HG03280 (cell line): ENCODE measurements at regions not wholly inside any gene's neighbourhood (a gene's known extent, or its start where the extent isn't known, plus 50 kb on each side); places are given as distances from the start of the nearest gene placed in this dataset.
"Not testable (repeated sequence)": the region's sequence is repeated elsewhere in the genome, so short reads cannot be mapped to it uniquely, and the experiment has no call there.

ENCODE experiments used
- ATAC-seq: cut with Tn5 transposase; IDR thresholded peaks from one replicate; pipeline ENCODE4 v1.9.1; 2021; ENCODE audit warnings: mild to moderate bottlenecking, moderate library complexity; ENCODE audit not compliant: unreplicated experiment

DNA sequence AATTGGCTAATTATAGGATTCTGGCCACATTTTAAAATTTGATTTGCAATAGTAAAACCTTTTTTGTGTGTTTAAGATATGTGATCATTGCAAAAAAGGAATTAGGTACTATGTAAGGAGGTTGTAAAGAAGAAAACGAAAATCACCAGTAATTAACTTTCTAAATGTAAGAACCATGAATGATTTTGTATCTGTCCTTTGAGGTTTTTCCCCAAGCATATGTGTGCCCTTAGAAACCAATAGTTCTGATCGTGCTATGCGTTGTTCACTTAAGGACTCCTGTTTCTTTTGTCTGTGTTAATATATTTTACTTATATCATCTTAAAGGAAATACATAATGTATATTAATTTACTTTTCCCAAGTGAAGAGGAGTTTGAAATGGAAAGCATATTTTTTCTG is 410.2 kb downstream of the PSAT1 start:
- ATAC-seq, result peak; percentile 37

DNA sequence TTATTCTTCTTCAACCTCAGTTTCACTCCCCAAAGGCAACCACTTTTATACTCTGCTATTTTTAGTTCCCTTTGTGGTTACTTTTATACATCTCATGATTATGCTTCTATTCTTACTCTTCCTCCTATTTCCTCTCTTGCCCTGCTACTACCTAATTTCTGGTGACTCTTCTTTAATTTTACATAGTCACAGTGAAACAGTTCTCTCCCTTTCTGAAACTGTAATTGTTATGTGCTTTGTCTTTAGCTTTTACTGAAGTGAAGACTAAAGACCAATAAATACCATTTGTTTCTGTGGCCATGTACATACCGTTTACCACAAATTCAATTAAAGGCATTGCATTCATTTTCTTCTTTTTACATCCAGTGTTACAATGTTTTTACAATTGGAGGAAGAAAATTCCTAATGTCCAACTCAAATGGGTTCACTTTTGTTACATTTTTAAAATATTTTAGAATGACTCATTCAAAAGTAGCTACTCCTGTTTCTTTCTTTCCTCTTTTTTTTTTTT is 410.6 kb downstream of the PSAT1 start:
- peak; percentile 76 for ATAC-seq

DNA sequence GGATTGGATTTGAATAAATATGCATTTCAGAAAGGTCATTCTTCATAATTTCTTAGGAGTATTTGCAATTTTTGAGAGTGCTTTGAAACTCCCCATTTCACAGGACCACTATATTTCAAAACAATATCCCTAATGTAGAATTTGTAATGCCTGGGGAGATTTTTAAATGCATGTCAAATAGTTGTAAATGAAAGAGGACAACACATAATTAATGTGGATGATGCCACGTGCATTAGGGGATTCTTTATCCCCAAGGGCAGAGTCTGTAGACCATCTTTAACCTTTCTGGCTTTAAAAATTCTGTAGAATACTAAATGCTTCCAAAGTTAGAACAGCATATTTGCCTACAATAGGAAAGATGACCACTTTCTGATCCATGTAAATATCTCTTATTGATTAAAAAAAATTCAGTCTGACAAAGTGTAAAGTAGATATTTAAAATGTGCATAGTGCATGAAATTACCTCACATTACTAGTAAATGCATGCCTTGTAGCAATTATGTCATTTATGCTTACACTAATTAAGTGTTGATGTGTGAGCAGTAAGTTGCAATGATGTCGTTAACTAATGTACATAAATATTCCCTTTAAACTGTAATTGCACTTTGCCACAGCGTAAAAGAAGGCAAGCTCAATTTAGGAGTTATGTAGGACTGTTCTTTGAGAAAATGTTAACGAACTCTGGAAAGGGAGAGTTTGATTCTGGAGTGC is 416.1 kb downstream of the PSAT1 start:
- no peak for ATAC-seq

DNA sequence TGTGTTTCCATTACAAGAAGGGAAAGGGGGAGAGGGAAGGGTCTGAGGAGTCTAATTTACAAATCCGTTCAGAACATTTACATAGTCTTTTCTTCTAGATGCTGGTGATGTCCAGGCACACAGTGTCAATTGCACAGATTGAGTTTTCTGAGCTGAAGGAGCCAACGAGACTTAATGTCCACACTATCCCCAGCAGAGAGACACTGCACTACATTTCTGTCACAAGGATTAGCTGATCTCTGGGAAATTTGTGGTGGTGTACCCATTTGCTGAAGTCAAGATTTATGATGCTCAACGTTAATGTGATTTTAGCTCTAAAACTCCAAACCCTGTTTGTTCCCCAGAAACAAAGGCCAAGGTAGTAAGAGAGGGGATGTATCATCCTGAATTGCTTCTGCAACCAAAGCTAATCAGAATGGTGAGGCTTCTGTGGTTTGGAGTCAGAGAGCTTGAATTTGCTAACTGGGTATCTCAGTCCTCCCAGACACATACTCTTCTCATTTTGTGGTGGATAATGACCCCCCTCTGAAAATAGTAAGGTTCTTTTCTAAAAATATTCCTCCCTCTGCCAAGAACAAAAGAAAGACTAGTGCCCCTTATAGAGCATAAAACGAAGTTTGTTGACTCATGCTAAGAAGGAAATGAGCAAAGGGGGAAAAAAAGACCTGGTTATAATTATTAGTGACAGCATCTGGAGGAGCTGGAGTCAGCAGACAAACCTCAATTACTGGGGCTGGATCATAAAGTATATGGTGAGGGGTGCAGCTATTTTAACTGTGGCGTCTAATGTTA is 416.9 kb downstream of the PSAT1 start:
- ATAC-seq, result no peak

DNA sequence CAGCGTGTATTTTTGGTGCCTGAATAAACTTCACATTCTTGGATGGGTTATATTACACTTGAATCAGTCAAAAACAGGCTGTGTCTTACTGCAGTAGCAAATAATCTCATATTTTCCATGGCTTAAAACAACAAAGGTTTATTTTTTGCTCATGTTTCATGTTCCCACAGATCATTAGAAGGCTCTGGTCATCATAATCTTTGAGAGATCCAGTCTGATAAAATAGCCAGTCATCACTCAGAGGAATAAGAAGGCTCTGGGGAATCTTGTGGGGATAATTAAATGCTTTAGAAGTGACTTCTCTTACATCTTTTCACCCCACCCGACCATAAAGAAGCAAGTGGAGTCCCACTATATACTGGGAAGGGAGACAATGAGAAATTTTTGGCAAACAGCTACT is 417.7 kb downstream of the PSAT1 start:
- ATAC-seq, result no peak

DNA sequence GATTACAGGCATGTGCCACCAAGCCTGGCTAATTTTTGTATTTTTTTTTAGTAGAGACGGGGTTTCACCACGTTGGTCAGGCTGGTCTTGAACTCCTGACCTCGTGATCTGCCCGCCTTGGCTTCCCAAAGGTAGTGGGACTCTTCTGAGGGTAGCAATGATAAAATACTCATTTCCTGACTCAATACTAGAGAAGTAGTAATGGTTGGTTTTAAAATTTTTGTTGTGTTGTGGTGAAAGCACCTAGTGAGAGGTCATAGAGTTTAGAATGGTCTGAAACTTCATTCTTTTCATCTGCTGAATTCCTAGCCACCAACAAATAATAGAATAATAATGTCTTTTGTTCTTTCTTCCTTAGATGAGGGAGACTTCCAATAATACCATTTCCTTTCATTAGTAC is 422.1 kb downstream of the PSAT1 start:
- ATAC-seq, result not testable (repeated sequence)

DNA sequence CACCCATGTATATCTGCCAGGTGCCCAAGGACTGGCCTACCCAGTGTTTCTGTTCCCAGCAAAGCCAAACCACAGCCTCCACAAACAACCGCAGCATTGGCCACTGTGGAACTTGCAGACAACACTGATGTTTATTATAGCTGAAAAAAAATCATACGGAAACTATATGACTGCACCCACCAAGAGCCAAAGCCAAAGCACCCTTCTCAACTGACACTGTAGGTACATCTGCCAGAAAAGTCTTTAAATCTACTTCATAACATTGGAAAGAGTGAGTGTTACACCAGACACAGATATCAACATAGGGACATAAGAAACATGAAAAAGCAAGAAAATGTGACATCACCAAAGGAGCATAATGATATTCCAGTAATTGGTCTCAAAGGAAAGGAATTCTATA is 428.0 kb downstream of the PSAT1 start:
- ATAC-seq, result no peak

DNA sequence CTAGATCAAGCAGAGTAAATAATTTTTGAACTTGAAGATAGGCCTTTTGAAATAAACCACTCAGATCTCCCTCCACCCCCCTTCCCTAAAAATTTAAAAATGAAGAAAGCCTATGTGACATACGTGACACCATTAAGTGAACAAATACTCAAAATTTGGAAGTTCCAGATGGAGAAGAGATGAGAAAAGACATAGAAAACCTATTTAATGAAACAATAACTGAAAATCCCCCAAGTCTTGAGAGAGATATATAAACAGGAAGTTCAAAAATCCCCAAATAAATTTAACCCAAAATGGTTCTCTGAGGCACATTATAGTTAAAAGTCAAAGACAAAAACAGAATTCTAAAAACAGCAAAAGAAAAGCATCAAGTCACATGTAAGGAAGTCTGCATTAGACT is 428.6 kb downstream of the PSAT1 start:
- no peak for ATAC-seq

DNA sequence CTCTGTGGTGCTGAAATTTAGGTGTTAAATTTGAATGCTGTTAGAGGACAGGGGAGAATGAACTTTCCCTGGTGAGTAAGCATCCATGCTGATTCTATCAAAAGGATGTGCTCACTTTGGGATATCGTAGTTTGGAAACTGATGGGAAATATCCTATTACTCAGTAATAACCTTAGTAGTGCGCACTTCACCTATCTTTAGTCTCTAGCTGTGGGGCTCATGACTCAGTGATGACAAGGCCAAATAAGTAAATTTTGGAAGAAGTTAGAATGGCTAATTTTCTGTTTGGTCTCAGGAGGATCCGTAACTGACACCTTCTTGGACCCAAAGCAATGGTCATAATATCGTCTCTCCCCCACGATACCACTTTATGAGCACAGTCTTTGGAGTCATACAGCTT is 448.4 kb downstream of the PSAT1 start:
- ATAC-seq, result no peak

DNA sequence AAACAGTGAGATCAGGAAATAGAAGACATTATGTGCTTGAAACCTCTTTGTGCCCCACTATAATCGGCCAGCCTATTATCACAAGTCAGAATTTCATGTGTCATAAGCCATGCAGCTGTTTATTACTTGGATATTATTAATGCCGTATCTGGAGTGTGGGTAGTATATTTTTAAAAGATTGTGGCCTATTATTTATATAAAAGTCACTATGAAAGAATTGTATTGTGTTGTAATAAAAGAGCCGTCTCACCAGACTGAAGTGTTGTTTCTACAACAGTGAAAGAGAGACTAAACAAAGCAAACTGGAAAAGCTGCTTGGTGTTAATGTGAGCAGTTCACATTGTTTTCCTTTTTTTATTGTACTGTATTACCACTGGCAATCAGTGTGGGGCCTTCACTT is 449.1 kb downstream of the PSAT1 start:
- ATAC-seq, result no peak

DNA sequence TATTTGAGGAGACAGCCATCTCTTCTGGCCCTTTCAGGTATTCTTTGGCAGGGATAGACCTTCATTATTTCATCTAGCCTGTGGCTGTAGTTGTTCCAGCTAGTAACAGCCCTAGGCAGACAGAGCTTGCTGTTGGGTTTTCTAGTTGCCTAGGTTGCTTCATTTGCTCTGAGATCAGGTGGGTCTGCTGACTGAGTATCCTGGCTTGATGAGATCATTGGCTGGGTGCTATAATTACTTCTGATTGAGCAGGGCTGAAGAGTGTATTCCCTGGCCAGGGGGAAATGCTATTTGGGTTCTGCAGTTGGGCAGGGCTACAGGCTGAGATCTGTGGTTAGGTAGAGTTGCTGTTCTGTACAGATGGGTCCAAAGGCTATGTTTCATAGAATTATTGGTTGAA is 456.1 kb downstream of the PSAT1 start:
- ATAC-seq, result no peak

DNA sequence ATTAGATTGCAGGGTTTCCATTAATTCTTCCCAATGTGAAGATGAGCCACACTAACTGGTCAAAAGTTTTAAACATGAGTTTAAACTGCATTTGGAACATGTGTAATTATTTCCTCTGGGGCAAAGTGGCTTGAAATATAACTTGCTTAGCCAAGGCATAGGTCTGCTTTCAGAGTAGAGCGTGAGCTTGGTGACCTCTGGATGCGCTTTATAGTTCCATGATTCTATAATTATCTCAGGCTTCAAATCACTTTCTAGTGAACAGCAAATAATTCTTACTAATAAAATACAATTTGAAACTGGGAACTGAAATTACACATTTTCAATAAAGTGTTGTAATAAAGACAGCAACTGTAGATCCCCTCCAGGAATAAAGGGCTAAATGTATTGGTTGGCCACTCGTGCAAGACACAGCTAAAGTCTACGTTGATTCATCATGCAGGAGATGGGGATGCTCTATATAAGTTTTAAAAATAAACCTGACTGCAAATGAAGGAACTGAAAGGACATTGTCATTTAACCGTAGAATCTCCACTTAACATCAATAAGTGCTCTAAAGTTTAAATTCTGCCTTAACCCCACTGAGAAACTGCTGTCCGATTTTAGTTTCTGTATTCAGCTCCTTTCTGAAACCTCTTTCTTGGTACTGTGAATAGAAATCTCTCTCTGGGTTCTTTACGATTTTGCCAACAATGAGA is 460.0 kb downstream of the PSAT1 start:
- no peak for ATAC-seq

DNA sequence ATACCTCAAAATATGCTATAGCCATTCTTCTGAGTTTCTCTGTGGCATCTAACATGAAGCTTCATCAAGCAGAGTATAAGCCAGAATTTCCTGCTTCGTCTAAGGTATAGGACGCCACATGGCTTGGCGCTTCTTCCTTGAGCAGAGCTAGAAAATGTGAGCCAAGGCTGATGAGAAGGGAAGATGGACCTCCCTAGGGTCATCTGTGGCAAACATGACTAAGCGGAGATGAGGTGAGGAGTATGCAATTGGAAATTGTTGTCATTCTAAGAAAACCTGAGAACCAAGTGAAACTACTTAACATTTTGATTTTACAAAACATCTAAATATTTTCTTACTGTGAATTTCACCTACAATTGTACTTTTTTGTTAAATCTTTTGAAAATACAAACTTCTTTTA is 466.5 kb downstream of the PSAT1 start:
- ATAC-seq, result no peak

DNA sequence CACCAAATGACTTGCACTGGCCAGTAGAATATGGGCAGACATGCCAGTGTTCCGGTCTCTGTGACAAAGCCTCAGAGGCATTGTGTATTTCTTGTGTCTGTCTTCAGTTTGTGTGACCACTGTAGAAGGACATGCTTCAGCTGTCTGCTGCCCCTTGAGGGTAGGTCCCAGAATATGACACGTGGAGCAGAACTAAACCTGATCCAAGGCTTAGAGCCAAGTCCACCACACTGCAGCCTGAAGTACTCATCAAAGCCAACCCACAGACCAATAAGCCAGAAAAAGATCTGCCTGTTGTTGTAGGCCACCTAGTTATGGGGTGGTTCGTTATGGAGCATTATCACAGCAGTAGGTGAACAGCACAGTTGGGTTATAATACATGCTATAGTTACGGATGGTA is 468.9 kb downstream of the PSAT1 start:
- ATAC-seq, result no peak

DNA sequence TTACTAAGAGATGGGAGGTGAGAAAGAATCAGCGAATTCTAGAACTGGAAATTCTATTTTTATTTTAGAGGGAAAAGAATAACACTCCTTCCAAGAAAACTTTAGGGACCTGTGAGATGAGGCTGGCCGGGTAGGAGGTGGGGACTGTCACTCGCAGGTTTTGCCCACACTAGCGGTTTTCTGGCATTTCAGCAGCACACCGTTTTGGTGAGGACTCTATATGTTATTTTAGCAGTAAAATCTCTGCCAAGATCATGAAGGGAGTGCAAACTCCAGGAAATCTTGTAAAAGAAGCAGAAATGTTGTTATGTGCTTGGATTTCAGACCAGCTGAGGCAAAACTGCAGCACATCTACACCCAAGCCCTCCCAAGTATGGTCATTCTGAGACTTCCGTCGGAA is 470.6 kb downstream of the PSAT1 start:
- ATAC-seq, result no peak

DNA sequence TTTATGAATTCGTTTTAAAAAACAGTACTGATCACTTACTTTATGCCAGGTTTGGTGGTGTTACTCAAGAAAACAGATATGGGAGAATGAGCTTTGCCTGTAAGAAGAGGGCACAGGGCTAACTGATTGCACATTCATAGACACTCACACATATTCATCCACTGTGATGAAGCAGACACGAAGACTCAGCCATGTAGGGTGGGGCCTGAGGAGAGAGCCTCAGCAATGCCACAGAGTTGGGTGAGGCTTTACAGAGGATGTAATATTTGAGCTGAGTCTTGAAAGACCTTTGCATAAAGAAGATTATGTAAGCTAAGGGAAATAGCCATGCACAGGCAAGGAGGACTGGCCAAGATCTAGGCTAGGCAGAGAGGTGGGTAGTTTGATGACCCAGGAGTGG is 472.8 kb downstream of the PSAT1 start:
- no peak for ATAC-seq

DNA sequence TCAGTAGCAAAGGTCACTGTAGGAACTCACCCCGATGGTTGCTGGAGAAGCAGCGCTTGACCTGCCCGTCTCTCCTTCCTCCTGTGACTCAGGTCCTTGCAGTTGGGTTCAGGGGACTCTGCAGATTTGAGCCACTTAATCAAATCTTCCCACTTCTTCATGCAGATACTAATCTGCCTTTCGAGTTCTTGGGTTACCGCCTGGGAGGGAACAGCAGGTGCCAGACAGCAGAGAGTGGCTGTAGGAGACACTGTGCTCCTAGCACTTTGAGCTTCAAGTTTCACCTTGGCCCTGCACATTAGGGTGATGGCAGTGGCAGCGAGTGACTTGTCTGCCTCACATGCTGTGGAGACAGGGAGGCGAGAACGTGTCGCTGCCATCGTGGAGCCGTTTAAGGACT is 478.3 kb downstream of the PSAT1 start:
- no peak for ATAC-seq

DNA sequence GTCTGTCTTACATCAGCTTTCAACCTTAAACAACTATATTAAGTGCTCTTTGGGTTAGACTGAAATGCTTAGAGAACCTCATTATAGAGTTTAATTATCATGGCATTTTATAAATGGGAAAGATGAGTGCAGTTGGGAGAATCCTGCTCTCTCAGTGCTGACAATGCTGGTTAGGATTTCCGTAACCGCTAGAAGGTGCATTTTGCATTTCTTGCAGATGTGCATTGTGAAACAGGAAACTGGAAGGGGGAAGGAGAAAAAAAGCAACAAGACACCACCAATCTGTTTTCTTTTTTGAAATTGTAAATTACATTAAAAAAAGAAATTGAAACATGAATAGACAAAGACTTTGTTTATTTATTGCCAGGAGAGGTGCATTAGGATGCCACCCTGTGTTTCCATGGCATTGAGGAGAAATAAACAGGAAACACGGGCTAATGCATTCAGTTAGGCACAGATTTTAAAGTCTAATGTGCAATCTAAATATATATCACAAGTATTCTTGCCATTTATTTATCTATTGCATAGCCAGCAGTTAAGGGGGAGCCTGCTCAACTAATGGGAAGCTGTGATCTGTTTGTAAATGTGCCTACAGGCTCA is 478.9 kb downstream of the PSAT1 start:
- no peak for ATAC-seq

DNA sequence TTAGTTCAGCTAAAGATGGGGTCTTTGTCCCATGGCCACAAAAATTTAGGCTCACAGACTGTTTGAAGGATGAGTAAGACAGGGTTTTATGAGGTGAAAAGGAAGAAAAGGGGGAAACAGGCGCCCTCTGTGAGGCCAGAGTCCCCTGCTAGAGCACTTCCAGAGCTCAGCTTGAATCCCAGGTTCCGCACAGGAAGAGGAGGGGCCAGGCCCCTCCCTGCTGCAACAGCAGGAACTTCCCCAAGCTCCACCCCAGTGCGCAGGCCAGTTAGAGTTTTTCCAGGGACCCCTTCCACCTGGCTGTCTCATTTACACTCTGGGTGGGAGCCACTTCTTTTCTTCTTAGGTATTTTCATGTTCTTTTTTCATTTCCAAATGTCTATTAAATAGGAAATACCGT is 480.8 kb downstream of the PSAT1 start:
- ATAC-seq, result no peak

DNA sequence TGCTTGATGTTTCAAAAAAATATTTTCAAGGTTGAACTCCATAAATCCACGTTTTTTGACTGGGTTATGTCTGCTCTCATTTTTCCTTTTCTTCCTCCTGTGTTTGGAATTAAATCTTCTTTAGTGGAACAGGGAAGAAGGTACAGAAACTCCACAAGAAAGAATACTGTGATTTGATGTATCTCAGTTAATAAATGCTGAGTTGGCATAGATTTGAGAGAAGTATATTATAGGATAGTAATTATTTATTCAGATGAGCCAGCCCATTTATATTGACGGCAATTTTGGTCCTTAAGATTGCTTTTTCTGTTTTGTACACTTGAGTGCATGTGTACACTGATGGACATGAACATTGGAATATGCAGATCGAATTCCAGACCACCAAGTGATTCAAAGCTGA is 481.4 kb downstream of the PSAT1 start:
- no peak for ATAC-seq

DNA sequence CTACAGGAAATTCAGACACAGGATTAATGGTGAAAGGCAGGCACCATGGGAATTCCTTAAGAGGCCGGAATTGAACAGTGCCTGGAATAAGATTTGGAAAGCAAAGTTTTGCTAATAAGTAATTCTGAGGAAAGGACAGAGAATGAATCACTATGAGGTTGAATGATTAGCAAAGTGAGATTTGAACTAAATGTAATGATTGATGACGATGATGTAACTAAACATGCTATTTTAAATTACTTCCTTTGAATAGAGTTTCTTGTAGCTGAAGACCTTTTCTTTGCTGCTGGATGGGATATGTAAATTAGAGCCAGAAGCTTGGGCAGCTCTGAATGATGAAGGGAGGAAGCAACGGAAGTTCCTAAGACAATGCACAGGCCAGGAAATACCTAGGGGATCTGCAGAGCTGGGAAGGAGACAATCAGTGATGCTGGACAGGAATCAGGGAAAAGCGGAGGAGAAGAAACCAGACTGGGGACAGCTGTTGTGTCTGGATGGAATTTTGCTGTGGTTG is 482.0 kb downstream of the PSAT1 start:
- ATAC-seq, result no peak
